ENCODE measurements at regions not wholly inside any gene's neighbourhood (a gene's known extent, or its start where the extent isn't known, plus 50 kb on each side); places are given as distances from the start of the nearest gene placed in this dataset.

GRCh38 chrX:17939724-17940123, 78.6 kb upstream of the RAI2 start:
- no peak overlapping the region for H3K27ac ChIP-seq

DNA sequence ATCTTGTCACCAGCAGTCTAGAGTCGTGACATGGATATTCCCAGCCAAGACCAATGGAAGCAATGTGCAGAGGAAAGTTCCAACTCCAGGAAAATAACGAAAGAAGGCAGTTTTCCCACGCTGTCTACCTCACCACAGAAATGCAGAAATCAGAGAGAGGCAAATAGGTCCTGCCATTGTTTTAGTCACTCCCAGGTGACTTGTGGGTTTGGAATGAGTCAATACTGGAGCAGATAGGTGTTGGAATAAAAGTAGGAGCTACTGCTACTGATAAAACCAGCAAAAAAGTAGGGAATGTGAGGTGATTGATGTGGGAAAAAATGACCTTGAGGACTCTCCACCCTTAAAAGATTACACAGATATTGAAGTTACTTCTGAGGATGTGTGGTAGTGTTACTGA, 72.8 kb upstream of the RAI2 start:
- Histone ChIP-seq H3K27me3 (peaks cover 0 to 9% (median 0%) of the 10 kb centered on the region in 9 donors), H3K27ac (no peak overlapping the region), H3K4me3 (no peak overlapping the region), H3K4me1 (no peaks in the 10 kb centered on the region), H3K36me3 (no peaks in the 10 kb centered on the region), H3K9me3 (no peaks in the 10 kb centered on the region)
- ATAC-seq (no peak), DNase-seq (no peak)
- intact Hi-C loops (cut with DNase I), result loop anchor here in 1 of 10 donors (10.0 kb wide), 1 partner anchor 281 kb away; no protein-coding TSS in a partner anchor
- WGBS, 4 donors, result 49 to 83% (median 65%) methylated on average over 3 of the region's 3 CpGs
- TF ChIP-seq, protein P1, sequence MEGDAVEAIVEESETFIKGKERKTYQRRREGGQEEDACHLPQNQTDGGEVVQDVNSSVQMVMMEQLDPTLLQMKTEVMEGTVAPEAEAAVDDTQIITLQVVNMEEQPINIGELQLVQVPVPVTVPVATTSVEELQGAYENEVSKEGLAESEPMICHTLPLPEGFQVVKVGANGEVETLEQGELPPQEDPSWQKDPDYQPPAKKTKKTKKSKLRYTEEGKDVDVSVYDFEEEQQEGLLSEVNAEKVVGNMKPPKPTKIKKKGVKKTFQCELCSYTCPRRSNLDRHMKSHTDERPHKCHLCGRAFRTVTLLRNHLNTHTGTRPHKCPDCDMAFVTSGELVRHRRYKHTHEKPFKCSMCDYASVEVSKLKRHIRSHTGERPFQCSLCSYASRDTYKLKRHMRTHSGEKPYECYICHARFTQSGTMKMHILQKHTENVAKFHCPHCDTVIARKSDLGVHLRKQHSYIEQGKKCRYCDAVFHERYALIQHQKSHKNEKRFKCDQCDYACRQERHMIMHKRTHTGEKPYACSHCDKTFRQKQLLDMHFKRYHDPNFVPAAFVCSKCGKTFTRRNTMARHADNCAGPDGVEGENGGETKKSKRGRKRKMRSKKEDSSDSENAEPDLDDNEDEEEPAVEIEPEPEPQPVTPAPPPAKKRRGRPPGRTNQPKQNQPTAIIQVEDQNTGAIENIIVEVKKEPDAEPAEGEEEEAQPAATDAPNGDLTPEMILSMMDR (IDR thresholded peaks at IDR 0.05), result no peak
- no peak for TF ChIP-seq POLR2A (IDR thresholded peaks at IDR 0.05)

More at GRCh38 chrX:17939724-17940123, 78.6 kb upstream of the RAI2 start:
- ATAC-seq (no peak), DNase-seq (no peak)
- Histone ChIP-seq H3K27me3 (peaks cover 0 to 16% (median 0%) of the 10 kb centered on the region in 9 donors), H3K9me3 (no peaks in the 10 kb centered on the region), H3K36me3 (no peaks in the 10 kb centered on the region), H3K4me1 (no peaks in the 10 kb centered on the region), H3K4me3 (no peak overlapping the region)
- intact Hi-C loops (cut with DNase I), result loop anchor here in 2 of 10 donors (10.0 kb wide), 2 partner anchors 265 to 275 kb away; no protein-coding TSS in a partner anchor
- WGBS, 4 donors, result 71 to 85% (median 73%) methylated on average over 2 of the region's 2 CpGs
- TF ChIP-seq POLR2A (IDR thresholded peaks at IDR 0.05), result no peak
- TF ChIP-seq, protein P1 (IDR thresholded peaks at IDR 0.05), result no peak

DNA sequence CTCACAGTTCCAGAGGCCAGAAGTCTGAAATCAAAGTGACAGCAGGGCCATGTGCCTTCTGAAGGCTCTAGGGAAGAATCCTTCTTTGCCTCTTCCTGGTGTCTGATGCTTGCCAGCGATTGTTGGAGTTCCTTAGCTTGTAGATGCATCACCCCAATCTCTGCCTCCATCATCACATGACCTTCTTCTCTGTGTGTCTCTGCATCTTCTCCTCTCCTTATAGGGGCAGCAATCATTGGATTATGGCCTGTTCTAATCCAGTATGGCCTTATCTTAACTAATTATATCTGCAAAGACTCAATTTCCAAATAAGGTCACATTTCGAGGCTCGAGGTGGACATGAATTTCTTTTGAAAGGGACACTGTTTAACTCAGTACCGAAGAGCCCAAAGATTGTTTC, 71.7 kb upstream of the RAI2 start:
- intact Hi-C loops (cut with DNase I), result loop anchor here in 1 of 10 donors (10.0 kb wide), 1 partner anchor 282 kb away; no protein-coding TSS in a partner anchor
- Histone ChIP-seq H3K27me3 (peaks cover 0 to 7% (median 0%) of the 10 kb centered on the region in 9 donors), H3K4me1 (no peaks in the 10 kb centered on the region), H3K36me3 (no peaks in the 10 kb centered on the region), H3K27ac (no peak overlapping the region), H3K9me3 (no peaks in the 10 kb centered on the region), H3K4me3 (no peak overlapping the region)
- DNase-seq (no peak), ATAC-seq (no peak)
- WGBS, 4 donors, result 81 to 91% (median 87%) methylated on average over 4 of the region's 4 CpGs
- TF ChIP-seq, protein P1 (IDR thresholded peaks at IDR 0.05), result no peak
- no peak for TF ChIP-seq POLR2A (IDR thresholded peaks at IDR 0.05)

DNA sequence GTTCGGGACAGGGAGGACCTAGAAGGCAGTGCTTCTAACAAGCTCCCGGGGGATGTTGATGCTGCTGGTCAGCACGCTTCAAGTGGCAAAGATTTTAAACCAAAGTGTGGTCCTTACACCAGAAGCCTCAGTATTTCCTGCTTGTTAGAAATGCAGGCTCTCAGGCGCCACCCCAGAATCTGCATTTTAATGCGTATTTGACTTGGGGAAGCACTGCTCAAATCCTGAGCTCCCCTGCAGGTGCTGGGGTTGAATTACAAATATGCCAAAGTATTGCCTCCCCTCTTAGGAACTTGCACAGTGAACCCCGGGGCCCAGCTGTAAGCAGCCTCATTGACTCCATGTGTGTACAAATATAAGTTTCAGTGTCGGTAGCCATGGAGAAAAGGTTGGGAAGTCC, 70.8 kb upstream of the RAI2 start:
- H3K27me3 ChIP-seq, result peaks cover 0 to 7% (median 0%) of the 10 kb centered on the region in 9 donors
- no peaks in the 10 kb centered on the region for H3K9me3 ChIP-seq
- intact Hi-C loops (cut with DNase I), result loop anchor here in 1 of 10 donors (10.0 kb wide), 1 partner anchor 283 kb away; no protein-coding TSS in a partner anchor
- no peak for ATAC-seq
- TF ChIP-seq POLR2A (IDR thresholded peaks at IDR 0.05), result no peak
- TF ChIP-seq, protein P1 (IDR thresholded peaks at IDR 0.05), result no peak
- H3K4me1 ChIP-seq, result no peaks in the 10 kb centered on the region
- H3K4me3 ChIP-seq, result no peak overlapping the region
- DNase-seq, result no peak
- 66 to 79% (median 71%) methylated on average over 6 to 7 of the region's 7 CpGs for WGBS, 4 donors
- H3K36me3 ChIP-seq, result no peaks in the 10 kb centered on the region
- no peak overlapping the region for H3K27ac ChIP-seq
